ENCODE measurements at regions not wholly inside any gene's neighbourhood (a gene's known extent, or its start where the extent isn't known, plus 50 kb on each side); places are given as distances from the start of the nearest gene placed in this dataset.
"Not testable (repeated sequence)": the region's sequence is repeated elsewhere in the genome, so short reads cannot be mapped to it uniquely, and the experiment has no call there.

GRCh38 chrX:46169808-46170207 lies 375.4 kb downstream of the ZNF674 start:
- H3K4me3 ChIP-seq (ENCODE audit: low read depth, low read length), result no peak overlapping the region
- DNase-seq (ENCODE audit: low read depth), result no peak
- TF ChIP-seq CTCF (IDR thresholded peaks at IDR 0.05; ENCODE audit: insufficient read depth, low read depth, low read length, missing control alignments), result no peak

DNA sequence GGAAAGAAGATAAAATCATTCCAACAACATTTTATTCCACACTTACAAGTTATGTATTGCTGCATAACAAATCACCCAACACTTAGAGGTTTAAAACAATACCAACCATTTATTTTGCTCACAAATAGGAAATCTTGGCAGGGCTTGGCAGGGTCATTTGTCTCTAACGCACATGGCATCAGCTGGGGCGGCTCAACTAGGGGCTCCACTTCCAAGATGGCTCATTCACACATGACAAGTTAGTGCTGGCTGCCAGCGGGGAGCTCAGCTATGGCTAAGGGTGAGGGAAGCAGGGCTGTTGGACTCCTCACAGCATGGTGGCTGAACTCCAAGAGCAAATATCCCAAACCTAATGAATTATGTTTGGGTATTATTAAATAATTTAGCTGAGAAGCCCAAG lies 377.0 kb downstream of the ZNF674 start:
- no peak for DNase-seq (ENCODE audit: low read depth)
- H3K4me3 ChIP-seq (ENCODE audit: low read depth, low read length), result no peak overlapping the region
- no peak for TF ChIP-seq CTCF (IDR thresholded peaks at IDR 0.05; ENCODE audit: insufficient read depth, low read depth, low read length, missing control alignments)

DNA sequence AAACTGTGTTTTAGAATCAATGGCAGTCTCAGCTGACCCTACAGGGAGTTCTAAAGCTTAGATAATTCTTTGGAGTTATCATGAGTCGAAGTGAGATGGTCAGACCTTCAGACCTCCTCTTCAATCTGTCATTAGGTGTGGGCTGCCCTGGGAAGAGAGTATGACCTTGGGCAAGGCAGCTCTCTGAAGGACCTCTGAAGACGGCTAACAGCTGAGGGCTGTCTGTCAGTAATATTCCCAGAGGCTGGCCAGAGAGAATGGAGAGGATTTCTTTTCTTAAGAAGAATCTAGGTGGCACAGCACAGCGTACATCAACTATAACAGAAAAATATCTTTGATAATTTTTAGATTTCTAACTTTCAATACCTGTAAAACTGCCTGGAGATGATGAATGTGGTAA lies 379.4 kb downstream of the ZNF674 start:
- no peak for DNase-seq (ENCODE audit: low read depth)
- no peak for TF ChIP-seq CTCF (IDR thresholded peaks at IDR 0.05; ENCODE audit: insufficient read depth, low read depth, low read length, missing control alignments)
- no peak overlapping the region for H3K4me3 ChIP-seq (ENCODE audit: low read depth, low read length)

DNA sequence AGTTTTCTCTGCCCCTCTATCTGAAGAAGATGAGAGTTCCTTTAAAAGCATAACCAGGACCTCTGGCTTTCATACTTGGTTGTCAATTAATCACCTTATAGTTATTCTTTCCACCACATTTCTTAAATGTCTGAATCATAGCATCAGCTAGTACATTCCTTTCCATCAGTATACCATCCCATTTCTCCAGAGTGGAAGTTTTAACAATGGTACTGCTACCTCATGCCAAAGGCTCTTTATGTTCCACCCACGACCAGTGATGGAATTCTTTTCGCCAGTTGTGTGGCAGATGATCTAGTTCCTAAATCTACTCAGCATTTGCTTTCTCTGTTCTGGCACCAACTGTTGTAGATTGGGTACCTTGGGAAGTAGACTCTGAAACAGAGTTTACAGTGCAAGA lies 379.8 kb downstream of the ZNF674 start:
- no peak for DNase-seq (ENCODE audit: low read depth)
- H3K4me3 ChIP-seq (ENCODE audit: low read depth, low read length), result no peak overlapping the region
- TF ChIP-seq CTCF (IDR thresholded peaks at IDR 0.05; ENCODE audit: insufficient read depth, low read depth, low read length, missing control alignments), result no peak

- no peak overlapping the region for H3K4me3 ChIP-seq (ENCODE audit: low read depth, low read length)
- no peak for TF ChIP-seq CTCF (IDR thresholded peaks at IDR 0.05; ENCODE audit: insufficient read depth, low read depth, low read length, missing control alignments)
- DNase-seq (ENCODE audit: low read depth), result no peak
These were observed 392.5 kb downstream of the ZNF674 start for GRCh38 chrX:46152756-46153155.

GRCh38 chrX:46151332-46151731 lies 393.9 kb downstream of the ZNF674 start:
- DNase-seq (ENCODE audit: low read depth); H3K4me3 ChIP-seq (ENCODE audit: low read depth, low read length): not testable (repeated sequence)

DNA sequence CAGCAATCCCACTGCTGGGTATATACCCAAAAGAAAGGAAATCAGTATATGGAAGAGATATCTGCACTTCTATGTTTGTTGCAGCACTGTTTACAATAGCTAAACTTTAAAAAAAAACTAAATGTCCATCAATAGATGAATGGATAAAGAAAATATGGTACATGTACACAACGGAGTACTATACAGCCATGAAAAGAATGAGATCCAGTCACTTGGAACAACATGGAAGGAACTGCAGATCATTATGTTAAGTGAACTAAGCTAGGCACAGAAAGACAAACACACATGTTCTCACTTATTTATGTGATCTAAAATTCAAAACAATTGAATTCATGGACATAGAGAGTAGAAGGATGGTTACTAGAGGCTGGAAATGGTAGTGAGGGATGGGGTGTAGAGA lies 400.7 kb downstream of the ZNF674 start:
- no peak for DNase-seq (ENCODE audit: low read depth)
- TF ChIP-seq CTCF (IDR thresholded peaks at IDR 0.05; ENCODE audit: insufficient read depth, low read depth, low read length, missing control alignments), result no peak
- no peak overlapping the region for H3K4me3 ChIP-seq (ENCODE audit: low read depth, low read length)

DNA sequence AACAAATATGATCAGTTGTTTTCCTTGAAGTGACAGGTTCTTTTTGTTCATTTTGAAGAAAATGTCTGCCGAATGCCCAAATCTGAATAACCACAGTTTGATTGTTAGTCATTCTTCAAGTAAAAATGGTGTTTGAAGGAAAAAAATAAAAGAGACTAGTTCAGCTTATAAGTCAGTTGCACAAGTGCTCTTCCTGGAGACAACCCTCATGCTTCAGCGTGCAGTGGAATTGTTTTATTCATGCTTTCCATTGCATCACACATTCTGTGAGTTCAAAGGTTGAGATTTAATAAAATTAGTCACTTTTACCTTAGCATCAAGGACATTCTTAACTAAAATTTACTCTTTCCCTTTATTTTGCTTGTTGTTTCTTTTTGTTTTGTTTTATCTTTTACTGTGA lies 404.9 kb downstream of the ZNF674 start:
- TF ChIP-seq CTCF (IDR thresholded peaks at IDR 0.05; ENCODE audit: insufficient read depth, low read depth, low read length, missing control alignments), result no peak
- H3K4me3 ChIP-seq (ENCODE audit: low read depth, low read length), result no peak overlapping the region
- no peak for DNase-seq (ENCODE audit: low read depth)
